Kidney glomerular epithelial cell (primary cell): ENCODE measurements at regions not wholly inside any gene's neighbourhood (a gene's known extent, or its start where the extent isn't known, plus 50 kb on each side); places are given as distances from the start of the nearest gene placed in this dataset.

ENCODE experiments used
- DNase-seq: peaks from one replicate; lab custom pipeline; 2025; lab: John Stamatoyannopoulos, UW

GRCh38 chr5:110031402-110032140, 341.8 kb downstream of the MAN2A1 start:
- no peak for DNase-seq

GRCh38 chr5:110032376-110032775, 342.6 kb downstream of the MAN2A1 start:
- DNase-seq: no peak

DNA sequence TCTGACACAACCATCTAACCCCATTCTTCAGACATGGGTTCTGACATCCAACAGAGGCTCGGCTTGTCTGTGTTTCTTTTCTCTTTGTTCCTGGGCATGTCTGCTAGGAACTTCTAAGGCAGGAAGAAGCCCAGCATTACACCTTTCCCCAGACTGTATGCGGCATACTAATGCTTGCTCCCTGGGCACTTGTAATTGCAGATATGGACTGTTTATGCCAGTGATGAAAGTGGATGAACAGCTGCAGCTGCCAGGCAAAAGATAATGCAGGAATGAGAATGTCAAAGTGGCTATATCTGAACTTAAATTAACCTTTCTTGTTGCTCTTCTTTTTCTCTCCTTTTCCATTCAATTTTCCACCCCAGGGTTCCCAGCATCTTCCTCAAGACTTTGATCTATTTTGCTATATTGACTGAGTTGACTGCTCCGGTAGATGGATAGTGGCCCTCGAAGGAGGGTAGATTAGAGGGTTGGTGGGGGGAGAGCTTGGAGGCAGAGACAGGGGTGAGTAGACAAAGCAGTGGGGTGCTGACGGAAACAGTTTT, 344.4 kb downstream of the MAN2A1 start:
- no peak for DNase-seq

DNA sequence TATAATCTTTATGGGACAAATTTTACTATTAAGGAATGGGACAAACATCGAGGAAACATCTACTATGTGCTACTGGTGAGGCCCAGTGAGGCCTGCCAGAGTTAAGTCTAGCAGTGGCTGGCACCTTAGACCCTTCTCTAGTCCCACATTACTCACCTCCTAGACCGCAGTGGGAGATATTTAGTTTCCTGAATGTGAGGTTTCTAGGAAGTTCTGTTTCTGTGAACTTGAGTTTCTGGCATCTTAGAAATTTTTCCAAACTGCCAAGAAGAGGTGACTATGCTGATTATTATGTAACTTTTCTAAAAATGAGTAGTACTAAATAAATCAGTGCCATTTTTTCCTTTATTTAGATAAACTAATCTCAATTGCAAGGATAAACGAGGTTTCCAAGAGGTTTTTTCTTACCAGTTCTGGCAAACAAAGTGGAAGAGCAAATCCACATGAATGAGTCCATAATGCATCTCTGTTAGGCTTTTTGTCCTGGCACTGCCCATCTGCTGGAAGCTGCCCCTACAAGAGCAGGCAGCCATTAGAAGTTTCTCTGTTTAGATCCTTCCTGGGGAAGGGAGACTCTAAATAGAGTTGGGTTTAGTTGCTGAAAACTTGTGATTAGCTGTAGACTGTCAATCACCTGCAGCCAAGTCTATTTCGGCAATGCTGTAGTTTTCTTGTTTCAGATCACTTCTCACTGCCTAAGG, 348.7 kb downstream of the MAN2A1 start:
- no peak for DNase-seq

DNA sequence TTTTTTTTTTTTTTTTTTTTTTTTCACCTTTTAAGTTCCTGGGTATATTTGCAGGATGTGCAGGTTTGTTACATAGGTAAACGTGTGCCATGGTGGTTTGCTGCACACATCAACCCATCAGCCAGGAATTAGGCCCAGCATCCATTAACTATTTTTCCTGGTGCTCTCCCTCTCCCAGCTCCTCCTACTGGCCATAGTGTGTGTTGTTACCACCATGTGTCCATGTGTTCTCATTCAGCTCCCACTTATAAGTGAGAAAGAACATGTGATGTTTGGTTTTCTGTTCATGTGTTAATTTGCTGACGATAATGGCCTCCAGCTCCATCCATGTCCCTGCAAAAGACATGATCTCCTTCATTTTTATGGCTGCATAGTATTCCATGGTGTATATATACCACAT, 350.5 kb downstream of the MAN2A1 start:
- no peak for DNase-seq

GRCh38 chr5:110043025-110043424, 353.3 kb downstream of the MAN2A1 start:
- DNase-seq: no peak

GRCh38 chr5:110045158-110045557, 355.4 kb downstream of the MAN2A1 start:
- DNase-seq: no peak

DNA sequence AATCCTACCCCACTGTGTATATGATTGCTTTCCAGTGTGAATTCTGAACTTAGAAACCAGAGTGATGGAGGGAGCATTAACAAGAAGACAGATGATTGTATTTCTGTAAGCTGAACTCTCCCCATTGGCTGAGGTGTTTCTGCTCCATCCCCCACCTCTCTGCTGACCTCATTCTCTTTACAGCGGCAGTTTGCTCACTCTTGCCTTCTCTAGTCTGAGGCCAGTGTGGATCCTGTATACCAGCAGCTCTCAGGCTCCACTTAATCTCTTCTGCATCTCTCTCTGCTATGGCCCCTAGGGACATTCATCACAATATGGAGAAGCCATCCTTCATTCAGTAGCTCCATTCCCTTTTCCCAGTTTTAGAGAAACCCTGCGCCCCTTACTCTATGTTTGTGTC, 358.8 kb downstream of the MAN2A1 start:
- DNase-seq: no peak

GRCh38 chr5:110049816-110050215, 360.1 kb downstream of the MAN2A1 start:
- no peak for DNase-seq

DNA sequence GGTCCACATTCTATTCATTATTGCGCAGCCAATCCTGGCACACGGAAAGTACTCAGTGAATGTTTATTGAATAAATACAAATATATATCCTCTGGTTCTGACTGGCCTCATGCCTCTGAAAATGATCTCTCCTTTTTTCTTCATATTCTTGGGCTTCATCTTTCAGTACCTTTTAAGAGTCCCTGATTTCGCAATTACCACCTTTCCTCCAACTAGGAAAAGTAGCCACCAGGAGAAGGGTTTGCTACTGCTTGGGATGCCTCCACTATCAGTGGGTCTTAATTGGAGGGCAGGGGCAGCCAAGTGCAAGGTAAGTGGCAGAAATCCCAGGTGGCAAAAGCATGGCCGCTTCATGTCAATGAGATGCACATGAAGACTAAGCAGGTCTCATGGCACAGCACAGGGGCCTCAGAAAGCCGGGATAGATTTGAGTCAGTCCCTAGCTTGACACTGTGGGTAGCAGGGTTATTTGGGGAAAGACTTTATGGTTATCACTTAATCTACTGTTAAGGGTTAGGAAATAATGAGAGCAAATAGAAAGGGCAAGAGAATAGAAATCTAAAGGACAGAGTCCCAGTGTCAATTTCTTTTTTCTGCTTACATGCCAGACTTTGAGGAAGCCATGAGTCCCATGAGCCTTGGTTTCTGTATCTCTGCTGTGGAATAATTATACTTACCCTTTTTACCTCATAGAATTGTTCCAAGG, 361.1 kb downstream of the MAN2A1 start:
- DNase-seq: no peak

GRCh38 chr5:110053205-110053604, 363.5 kb downstream of the MAN2A1 start:
- no peak for DNase-seq

GRCh38 chr5:110053824-110054223, 364.1 kb downstream of the MAN2A1 start:
- DNase-seq: no peak

- DNase-seq: peak; percentile 40
These were observed 364.5 kb downstream of the MAN2A1 start for GRCh38 chr5:110054240-110054639.

DNA sequence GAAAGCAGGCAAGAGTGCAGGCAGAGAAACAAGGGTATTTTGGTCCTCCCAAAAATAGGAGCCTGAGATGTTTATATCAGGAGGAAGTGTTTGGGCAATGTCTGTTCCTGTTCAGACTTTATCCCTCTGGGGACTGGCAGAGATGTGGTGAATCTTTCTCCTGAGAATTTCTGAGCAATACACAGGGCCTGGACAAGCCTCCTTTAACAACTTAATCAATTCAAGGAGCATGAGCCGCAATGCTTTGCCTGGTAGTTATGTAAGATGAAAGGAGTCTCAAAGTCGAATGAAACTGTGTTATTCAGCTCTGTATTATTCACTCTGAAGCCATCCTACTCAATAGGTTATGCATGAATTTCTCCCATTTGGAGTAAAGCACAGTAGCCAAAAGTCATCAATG, 365.6 kb downstream of the MAN2A1 start:
- no peak for DNase-seq

- no peak for DNase-seq
These were observed 366.9 kb downstream of the MAN2A1 start for GRCh38 chr5:110056580-110057114.

DNA sequence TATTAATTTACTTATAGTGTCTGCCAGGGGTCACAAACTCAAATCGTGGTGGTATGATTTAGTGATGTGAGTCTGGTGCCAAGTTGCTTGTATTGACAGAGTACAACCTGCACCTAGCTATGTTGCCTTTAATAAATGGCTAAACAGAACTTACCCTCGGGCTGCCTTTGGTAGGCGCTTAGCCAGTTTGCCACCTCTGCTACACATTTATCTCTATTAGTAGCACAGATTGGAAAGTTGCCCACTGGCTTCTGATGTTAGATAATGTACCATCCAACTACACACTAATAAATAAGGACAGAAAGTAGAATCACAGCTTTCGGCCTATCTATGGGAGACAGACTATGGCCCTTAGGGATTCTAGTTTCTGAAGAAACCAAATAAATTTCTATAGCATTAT, 368.4 kb downstream of the MAN2A1 start:
- no peak for DNase-seq

GRCh38 chr5:110062246-110062645, 372.5 kb downstream of the MAN2A1 start:
- DNase-seq: no peak

GRCh38 chr5:110063640-110064602, 374.2 kb downstream of the MAN2A1 start:
- DNase-seq: no peak

DNA sequence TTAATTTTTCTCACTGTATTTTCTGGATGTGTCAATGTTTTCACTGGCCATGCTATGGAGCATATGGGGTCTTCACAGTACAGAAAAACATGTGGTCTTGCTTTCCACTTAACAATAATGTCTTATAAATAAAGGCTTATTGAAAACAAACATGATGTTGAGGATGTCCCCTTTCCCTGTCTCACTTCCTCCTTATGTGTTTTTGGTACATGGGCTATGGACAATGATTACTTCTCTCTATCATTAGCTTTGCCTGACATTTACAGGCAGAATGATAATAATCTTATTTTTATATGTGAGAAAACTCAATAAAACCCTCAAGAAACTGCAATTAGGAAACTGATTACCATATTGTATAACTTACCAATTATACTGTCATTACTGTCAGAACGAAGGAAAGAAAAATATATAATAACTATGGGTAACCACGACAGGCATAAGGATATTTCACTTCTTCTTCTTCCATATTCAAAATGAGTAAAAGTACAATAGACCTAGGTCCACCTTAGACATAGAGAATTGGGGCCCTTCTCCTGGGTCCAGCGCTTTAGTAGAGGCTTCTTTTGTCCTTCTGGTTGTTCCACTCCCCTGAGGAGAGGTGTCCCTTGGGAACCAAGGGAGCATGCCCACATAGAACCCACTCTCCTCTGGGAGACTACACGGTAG, 375.0 kb downstream of the MAN2A1 start:
- no peak for DNase-seq

GRCh38 chr5:110070836-110071235, 381.1 kb downstream of the MAN2A1 start:
- DNase-seq: no peak

DNA sequence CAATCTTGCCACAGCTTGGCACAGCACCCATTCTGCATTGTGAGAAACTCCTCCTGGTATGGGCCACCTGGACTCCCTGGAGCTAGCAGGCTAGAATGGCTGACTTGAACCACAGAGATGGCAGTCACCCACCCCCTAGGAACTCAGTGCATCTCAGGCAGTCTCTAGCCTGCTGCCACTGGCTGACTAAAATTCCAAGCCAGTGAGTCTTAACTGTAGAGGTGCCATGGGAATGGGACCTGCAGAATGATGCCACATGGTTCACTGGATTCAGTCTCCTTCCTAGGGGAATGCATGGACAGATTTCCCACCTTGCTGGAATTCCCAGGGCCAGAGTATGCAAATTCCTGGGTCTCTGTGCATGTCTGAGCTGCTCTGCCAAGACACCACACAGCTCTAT, 382.9 kb downstream of the MAN2A1 start:
- DNase-seq: no peak
